HepG2 (cell line): ENCODE measurements at regions not wholly inside any gene's neighbourhood (a gene's known extent, or its start where the extent isn't known, plus 50 kb on each side); places are given as distances from the start of the nearest gene placed in this dataset.

ENCODE experiments used
- ATAC-seq: fragments of 200-7000 bp; cut with Tn5 transposase; 3 replicates; pipeline ENCODE4 v1.9.1; 2020; ENCODE audit warnings: mild to moderate bottlenecking, moderate library complexity
- BruUV-seq: library from RNA; stranded (reverse); fragments of 400-500 nt; replicated peaks from 2 replicates; lab custom pipeline; 2021; lab: Mats Ljungman, UMichigan
- CTCF ChIA-PET: fragments of 300-600 bp; formaldehyde crosslinking; extraction: SDS; loops from one replicate; lab custom pipeline; 2021; ENCODE audit warnings: low total read pairs, inconsistent platforms, low intra/inter-chr PET ratio; lab: Yijun Ruan, JAX
- POLR2A ChIA-PET: fragments of 350-600 bp; sonication (Branson Sonifier 250); formaldehyde crosslinking; loops from one replicate; lab custom pipeline; 2020; ENCODE audit warnings: antibody characterized with exemption, inconsistent platforms; lab: Yijun Ruan, JAX
- DNase-seq: peaks from one replicate; pipeline ENCODE4 v3.0.0-alpha.2; 2015; ENCODE audit warnings: low spot score
- FAIRE-seq: peaks from 3 replicates; lab custom pipeline; 2011; peaks lifted over from hg19 to GRCh38; lab: Jason Lieb, UNC
- H2AFZ ChIP-seq: one replicate; pipeline ENCODE4 v1.6.1; 2011; ENCODE audit warnings: low read length, inconsistent platforms
- H3K27ac ChIP-seq: fragments of 300-600 bp; 3 replicates; pipeline ENCODE4 v1.8.0; 2011; ENCODE audit warnings: mixed run types, mild to moderate bottlenecking, mixed read lengths, low read length, inconsistent platforms; ENCODE audit not compliant: insufficient read depth; ENCODE audit errors: extremely low read length
- H3K27me3 ChIP-seq, 2 experiments: fragments of 200-600 bp in 1 of 2; 2 replicates in 1 of 2; 3 replicates in 1 of 2; pipeline versions ENCODE4 v1.6.0 to v1.8.0; 2011; ENCODE audit warnings: low read length in 2 of 2, mild to moderate bottlenecking in 2 of 2, moderate library complexity in 2 of 2, inconsistent platforms in 1 of 2; ENCODE audit not compliant: insufficient read depth in 2 of 2, control insufficient read depth in 1 of 2
- H3K36me3 ChIP-seq, 2 experiments: fragments of 200-600 bp in 1 of 2; replicated peaks in 1 of 2; 2 replicates in 1 of 2; 3 replicates in 1 of 2; pipeline versions ENCODE4 v1.5.1 to v1.8.0; 2011; ENCODE audit warnings: low read length in 2 of 2, inconsistent platforms in 1 of 2; ENCODE audit not compliant: insufficient read depth in 2 of 2, control insufficient read depth in 1 of 2
- H3K4me1 ChIP-seq: 2 replicates; pipeline ENCODE4 v1.5.1; 2012; ENCODE audit warnings: low read length, inconsistent platforms; ENCODE audit not compliant: insufficient read depth
- H3K4me2 ChIP-seq: 2 replicates; pipeline ENCODE4 v1.6.0; 2011; ENCODE audit warnings: low read depth, low read length, inconsistent platforms
- H3K4me3 ChIP-seq, 3 experiments: fragments of 200-600 bp in 1 of 3; sonication (generic), shearing (Covaris generic) in 1 of 3; replicated peaks in 1 of 3; 2 replicates each; pipeline ENCODE4 v1.5.1; 2011 to 2016; ENCODE audit warnings: low read length in 3 of 3, inconsistent platforms in 2 of 3, low read depth in 2 of 3, mild to moderate bottlenecking in 2 of 3, control low read depth in 1 of 3, mixed read lengths in 1 of 3; ENCODE audit not compliant: insufficient read depth in 1 of 3
- H3K79me2 ChIP-seq: one replicate; pipeline ENCODE4 v1.6.1; 2011; ENCODE audit warnings: low read length, inconsistent platforms; ENCODE audit not compliant: insufficient read depth
- H3K9ac ChIP-seq: 2 replicates; pipeline ENCODE4 v1.6.0; 2011; ENCODE audit warnings: mild to moderate bottlenecking, low read depth, low read length, inconsistent platforms; ENCODE audit not compliant: insufficient read depth
- H3K9me3 ChIP-seq: 2 replicates; pipeline ENCODE4 v1.5.1; 2012; ENCODE audit warnings: mild to moderate bottlenecking, low read length
- H4K20me1 ChIP-seq: 2 replicates; pipeline ENCODE4 v1.6.0; 2011; ENCODE audit warnings: inconsistent platforms, mild to moderate bottlenecking, low read length, moderate library complexity; ENCODE audit not compliant: insufficient read depth
- CENPX ChIP-seq: sonication (generic); formaldehyde crosslinking; IDR thresholded peaks from 2 replicates; pipeline ENCODE4 v1.9.0; 2021; ENCODE audit warnings: mild to moderate bottlenecking, missing genetic modification reagents, moderate library complexity
- EED ChIP-seq: sonication (generic); formaldehyde crosslinking; IDR thresholded peaks from 2 replicates; pipeline ENCODE4 v1.5.0; 2020; ENCODE audit warnings: mild to moderate bottlenecking, missing genetic modification reagents
- ETS1 ChIP-seq: sonication (generic); formaldehyde crosslinking; IDR thresholded peaks from 2 replicates; pipeline ENCODE4 v1.4.0; 2020; ENCODE audit warnings: missing genetic modification reagents
- MED8 ChIP-seq: sonication (generic); formaldehyde crosslinking; IDR thresholded peaks from 2 replicates; pipeline ENCODE4 v1.8.1; 2023; ENCODE audit warnings: mild to moderate bottlenecking, missing genetic modification reagents; ENCODE audit not compliant: insufficient replicate concordance
- RBAK ChIP-seq: sonication (generic); formaldehyde crosslinking; IDR thresholded peaks from 2 replicates; pipeline ENCODE4 v1.5.1; 2020; ENCODE audit warnings: mild to moderate bottlenecking, missing genetic modification reagents
- SALL2 ChIP-seq: sonication (generic); formaldehyde crosslinking; IDR thresholded peaks from 2 replicates; pipeline ENCODE4 v1.8.1; 2023; ENCODE audit warnings: mild to moderate bottlenecking, missing genetic modification reagents, inconsistent platforms
- SIN3B ChIP-seq: fragments of 150-350 bp; IDR thresholded peaks from 2 replicates; pipeline ENCODE4 v1.6.1; 2014; ENCODE audit warnings: low read length
- SP5 ChIP-seq: IDR thresholded peaks from 2 replicates; pipeline ENCODE4 v1.6.1; 2016; ENCODE audit warnings: low read depth, borderline replicate concordance
- SRSF4 ChIP-seq: fragments of 200-400 bp; formaldehyde crosslinking; IDR thresholded peaks from one replicate; pipeline ENCODE4 v1.6.1; 2018; ENCODE audit warnings: mild to moderate bottlenecking, low read depth, low read length, moderate library complexity; ENCODE audit not compliant: poor library complexity, severe bottlenecking
- TEF ChIP-seq: sonication (generic); formaldehyde crosslinking; IDR thresholded peaks from 2 replicates; pipeline ENCODE4 v1.5.0; 2020; ENCODE audit warnings: missing genetic modification reagents
- ZBTB8A ChIP-seq: sonication (generic); formaldehyde crosslinking; IDR thresholded peaks from 2 replicates; pipeline ENCODE4 v1.4.0; 2020; ENCODE audit warnings: mild to moderate bottlenecking, low read depth, missing genetic modification reagents, borderline replicate concordance
- ZNF484 ChIP-seq: sonication (generic); formaldehyde crosslinking; IDR thresholded peaks from 2 replicates; pipeline ENCODE4 v1.5.1; 2020; ENCODE audit warnings: mild to moderate bottlenecking, low read depth, missing genetic modification reagents, borderline replicate concordance
- ZNF563 ChIP-seq: sonication (generic); formaldehyde crosslinking; IDR thresholded peaks from 2 replicates; pipeline ENCODE4 v1.8.0; 2022; ENCODE audit warnings: mild to moderate bottlenecking, moderate library complexity, missing genetic modification reagents
- ZNF615 ChIP-seq: sonication (generic); formaldehyde crosslinking; IDR thresholded peaks from 2 replicates; pipeline ENCODE4 v1.5.0; 2020; ENCODE audit warnings: mild to moderate bottlenecking, missing genetic modification reagents, borderline replicate concordance
- ZNF644 ChIP-seq: IDR thresholded peaks from 2 replicates; pipeline ENCODE4 v1.6.1; 2016; ENCODE audit warnings: low read depth
- ZNF878 ChIP-seq: sonication (generic); formaldehyde crosslinking; IDR thresholded peaks from 2 replicates; pipeline ENCODE4 v1.8.1; 2023; ENCODE audit warnings: mild to moderate bottlenecking, missing genetic modification reagents, moderate library complexity
- WGBS: methylation state at CpG from one replicate; pipeline ENCODE4 v1.1.6; 2017; ENCODE audit warnings: low lambda C conversion rate; 5-methylcytosine and 5-hydroxymethylcytosine counted together
- in situ Hi-C: cut with HindIII; loops from 2 replicates; pipeline ENCODE4 v1.10.0; 2017; ENCODE audit warnings: low pct_unique_long_range_greater_than_20kb; ENCODE audit not compliant: extremely low pct_ligation_motif_present
- intact Hi-C: fragments of 100-400 bp; cut with micrococcal nuclease; formaldehyde crosslinking; loops from one replicate; pipeline ENCODE4 v1.10.0; 2022; ENCODE audit not compliant: unreplicated experiment
- TF ChIP-seq, protein P1 (sequence below), 2 experiments: sonication (generic) in 1 of 2; formaldehyde crosslinking in 1 of 2; IDR thresholded peaks; 2 replicates each; pipeline versions ENCODE4 v1.6.1 to v1.9.0; 2014 to 2022; ENCODE audit warnings: antibody characterized with exemption in 1 of 2, borderline replicate concordance in 1 of 2, inconsistent platforms in 1 of 2, low read depth in 1 of 2, missing genetic modification reagents in 1 of 2

DNA sequence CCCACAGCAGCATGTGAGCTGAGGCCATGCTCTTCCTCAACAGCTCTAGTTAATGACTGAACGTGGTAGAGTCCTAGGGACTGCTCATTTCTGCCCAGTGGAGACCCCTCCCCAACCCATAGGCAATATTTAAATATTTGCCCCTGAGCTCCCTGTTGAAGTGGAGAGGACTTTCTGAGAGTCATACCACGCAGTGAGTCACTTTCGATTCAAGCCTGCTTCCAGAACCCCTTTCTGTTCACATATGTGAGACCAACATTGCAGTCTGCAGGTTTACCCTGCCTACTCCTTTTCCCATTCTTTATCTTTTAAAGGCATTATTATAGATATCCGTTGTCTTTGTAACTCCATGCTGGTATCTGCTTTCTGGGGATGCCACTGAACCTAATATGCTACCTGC is 946.3 kb downstream of the JRKL start (continued):
- no peak for TF ChIP-seq SIN3B
- TF ChIP-seq RBAK (CRISPR knock-in tag) = no peak

DNA sequence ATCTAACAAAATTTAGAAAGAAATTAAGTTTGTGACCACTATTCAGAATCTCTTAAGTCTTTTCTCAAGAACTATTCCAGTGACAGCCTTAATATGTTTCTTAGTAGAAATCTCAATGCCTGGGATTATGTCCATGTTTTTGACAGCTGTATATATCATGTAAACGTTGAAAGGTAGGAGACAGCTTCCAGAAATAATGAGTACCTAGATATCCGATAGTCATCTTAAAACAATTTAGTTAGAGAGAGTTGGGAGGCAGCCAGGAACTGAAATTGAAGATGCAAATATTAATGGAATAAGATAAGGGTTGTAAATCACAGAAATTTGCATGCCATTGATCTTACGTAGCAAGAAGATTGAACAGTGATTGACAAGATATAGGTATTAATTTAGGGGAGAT is 955.2 kb downstream of the JRKL start:
- Histone ChIP-seq H3K9ac (no peak overlapping the region), H3K27ac (no peak overlapping the region), H2AFZ (no peak overlapping the region), H3K9me3 (no peaks in the 10 kb centered on the region), H4K20me1 (no peaks in the 10 kb centered on the region), H3K4me3 (no peak overlapping the region), H3K36me3 (no peaks in the 10 kb centered on the region), H3K27me3 (no peaks in the 10 kb centered on the region), H3K4me1 (no peaks in the 10 kb centered on the region), H3K4me2 (no peak overlapping the region), H3K79me2 (no peaks in the 10 kb centered on the region)
- POLR2A ChIA-PET = no interaction called here
- CTCF ChIA-PET = no interaction called here
- intact Hi-C loops = no loop called here
- 12% methylated on average over 3 of the region's 3 CpGs for WGBS
- no TSS peak for BruUV-seq
- FAIRE-seq (no peak), DNase-seq (no peak), ATAC-seq (no peak)
- in situ Hi-C loops = no loop called here
- TF ChIP-seq SP5 = no peak
- no peak for TF ChIP-seq ZNF878 (CRISPR knock-in tag)
- TF ChIP-seq TEF (CRISPR knock-in tag) = no peak
- no peak for TF ChIP-seq ZNF615 (CRISPR knock-in tag)
- TF ChIP-seq ZNF563 (CRISPR knock-in tag) = no peak
- TF ChIP-seq CENPX (CRISPR knock-in tag) = no peak
- TF ChIP-seq SALL2 (CRISPR knock-in tag) = no peak
- TF ChIP-seq, protein P1, sequence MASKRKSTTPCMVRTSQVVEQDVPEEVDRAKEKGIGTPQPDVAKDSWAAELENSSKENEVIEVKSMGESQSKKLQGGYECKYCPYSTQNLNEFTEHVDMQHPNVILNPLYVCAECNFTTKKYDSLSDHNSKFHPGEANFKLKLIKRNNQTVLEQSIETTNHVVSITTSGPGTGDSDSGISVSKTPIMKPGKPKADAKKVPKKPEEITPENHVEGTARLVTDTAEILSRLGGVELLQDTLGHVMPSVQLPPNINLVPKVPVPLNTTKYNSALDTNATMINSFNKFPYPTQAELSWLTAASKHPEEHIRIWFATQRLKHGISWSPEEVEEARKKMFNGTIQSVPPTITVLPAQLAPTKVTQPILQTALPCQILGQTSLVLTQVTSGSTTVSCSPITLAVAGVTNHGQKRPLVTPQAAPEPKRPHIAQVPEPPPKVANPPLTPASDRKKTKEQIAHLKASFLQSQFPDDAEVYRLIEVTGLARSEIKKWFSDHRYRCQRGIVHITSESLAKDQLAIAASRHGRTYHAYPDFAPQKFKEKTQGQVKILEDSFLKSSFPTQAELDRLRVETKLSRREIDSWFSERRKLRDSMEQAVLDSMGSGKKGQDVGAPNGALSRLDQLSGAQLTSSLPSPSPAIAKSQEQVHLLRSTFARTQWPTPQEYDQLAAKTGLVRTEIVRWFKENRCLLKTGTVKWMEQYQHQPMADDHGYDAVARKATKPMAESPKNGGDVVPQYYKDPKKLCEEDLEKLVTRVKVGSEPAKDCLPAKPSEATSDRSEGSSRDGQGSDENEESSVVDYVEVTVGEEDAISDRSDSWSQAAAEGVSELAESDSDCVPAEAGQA (IDR thresholded peaks at IDR 0.05; ENCODE audit: low read depth) = no peak
- TF ChIP-seq, protein P1 (CRISPR knock-in tag; IDR thresholded peaks at IDR 0.05; ENCODE audit: borderline replicate concordance) = no peak
- no peak for TF ChIP-seq ZBTB8A (CRISPR knock-in tag)
- TF ChIP-seq SRSF4 = no peak
- no peak for TF ChIP-seq ZNF484 (CRISPR knock-in tag)
- no peak for TF ChIP-seq ZNF644 (CRISPR knock-in tag)
- TF ChIP-seq EED = no peak
- no peak for TF ChIP-seq MED8
- no peak for TF ChIP-seq ETS1 (CRISPR knock-in tag)
